K562 (cell line): ENCODE measurements at regions not wholly inside any gene's neighbourhood (a gene's known extent, or its start where the extent isn't known, plus 50 kb on each side); places are given as distances from the start of the nearest gene placed in this dataset.
A peak's percentile ranks its signal among the peaks of the same experiment; 100 is the strongest.

Source experiments
- ATAC-seq: fragments of 200-7000 bp; cut with Tn5 transposase; 3 replicates; pipeline ENCODE4 v1.9.1; 2020; ENCODE audit warnings: moderate library complexity
- BruUV-seq: library from RNA; stranded (reverse); fragments of 400-500 nt; replicated peaks from 2 replicates; lab custom pipeline; 2021; lab: Mats Ljungman, UMichigan
- CTCF ChIA-PET: fragments of 300-600 bp; formaldehyde crosslinking; extraction: SDS; loops from one replicate; lab custom pipeline; 2021; ENCODE audit warnings: low intra/inter-chr PET ratio; lab: Yijun Ruan, JAX
- POLR2A ChIA-PET: fragments of 300-600, 350-650 bp; sonication (Branson Sonifier 250); formaldehyde crosslinking; extraction: SDS; loops from one replicate; lab custom pipeline; 2021; ENCODE audit warnings: antibody characterized with exemption, inconsistent platforms; lab: Yijun Ruan, JAX
- DNase-seq, 4 experiments: peaks; one replicate each; pipeline versions ENCODE4 v3.0.0 to v3.0.0-alpha.2; 2011 to 2018; ENCODE audit warnings: low spot score in 3 of 4, mixed read lengths in 3 of 4; ENCODE audit errors: extremely low read depth in 1 of 4
- FAIRE-seq: peaks from 2 replicates; lab custom pipeline; 2011; peaks lifted over from hg19 to GRCh38; lab: Jason Lieb, UNC
- H2AFZ ChIP-seq: 2 replicates; pipeline ENCODE4 v1.6.0; 2011; ENCODE audit warnings: low read depth, low read length, control low read depth, inconsistent platforms
- H3K27ac ChIP-seq: fragments of 200-600 bp; 3 replicates; pipeline ENCODE4 v1.8.0; 2011; ENCODE audit warnings: low read depth, mild to moderate bottlenecking, control low read depth, inconsistent platforms, low read length, moderate library complexity, mixed read lengths; ENCODE audit errors: extremely low read depth
- H3K27me3 ChIP-seq, 2 experiments: fragments of 300-600 bp in 1 of 2; 2 replicates in 1 of 2; 3 replicates in 1 of 2; pipeline versions ENCODE4 v1.6.0 to v1.8.0; 2011; ENCODE audit warnings: inconsistent platforms in 2 of 2, low read length in 2 of 2, mild to moderate bottlenecking in 1 of 2, mixed read lengths in 1 of 2, moderate library complexity in 1 of 2; ENCODE audit not compliant: control insufficient read depth in 2 of 2, insufficient read depth in 2 of 2
- H3K36me3 ChIP-seq: fragments of 300-600 bp; 3 replicates; pipeline ENCODE4 v1.8.0; 2011; ENCODE audit warnings: mild to moderate bottlenecking, low read length, inconsistent platforms; ENCODE audit not compliant: control insufficient read depth, insufficient read depth
- H3K4me1 ChIP-seq, 2 experiments: fragments of 200-600 bp in 1 of 2; replicated peaks in 1 of 2; 2 replicates in 1 of 2; 3 replicates in 1 of 2; pipeline versions ENCODE4 v1.5.1 to v1.8.0; 2011; ENCODE audit warnings: inconsistent platforms in 2 of 2, low read length in 2 of 2, mild to moderate bottlenecking in 1 of 2, mixed read lengths in 1 of 2, moderate library complexity in 1 of 2; ENCODE audit not compliant: control insufficient read depth in 2 of 2, insufficient read depth in 2 of 2
- H3K4me2 ChIP-seq: 2 replicates; pipeline ENCODE4 v1.6.1; 2011; ENCODE audit warnings: low read length, control low read depth, inconsistent platforms, mixed read lengths; ENCODE audit not compliant: insufficient read depth
- H3K4me3 ChIP-seq: fragments of 200-600 bp; sonication (generic), shearing (Covaris generic); 2 replicates; pipeline ENCODE4 v1.5.1; 2016; ENCODE audit warnings: control low read depth, inconsistent platforms
- H3K79me2 ChIP-seq: fragments of 200-600 bp; 3 replicates; pipeline ENCODE4 v1.8.0; 2011; ENCODE audit warnings: low read length, inconsistent platforms; ENCODE audit not compliant: control insufficient read depth, insufficient read depth
- H3K9ac ChIP-seq, 2 experiments: 2 replicates each; pipeline versions ENCODE4 v1.6.0 to v1.6.1; 2011; ENCODE audit warnings: low read depth in 2 of 2, low read length in 2 of 2, control low read depth in 1 of 2, inconsistent platforms in 1 of 2, mild to moderate bottlenecking in 1 of 2, mixed read lengths in 1 of 2; ENCODE audit not compliant: insufficient read depth in 1 of 2
- H3K9me1 ChIP-seq: one replicate; pipeline ENCODE4 v1.6.0; 2011; ENCODE audit warnings: inconsistent platforms, mild to moderate bottlenecking, low read length, moderate library complexity; ENCODE audit not compliant: control insufficient read depth, insufficient read depth
- H3K9me3 ChIP-seq: replicated peaks from 2 replicates; pipeline ENCODE4 v1.5.1; 2011; ENCODE audit warnings: low read depth, low read length, inconsistent platforms; ENCODE audit not compliant: control insufficient read depth, insufficient read depth
- H4K20me1 ChIP-seq: replicated peaks from 2 replicates; pipeline ENCODE4 v1.6.1; 2011; ENCODE audit warnings: low read length, inconsistent platforms, mixed read lengths; ENCODE audit not compliant: control insufficient read depth, insufficient read depth
- BACH1 ChIP-seq: fragments of 200-800 bp; sonication (Bioruptor generic); IDR thresholded peaks from 2 replicates; pipeline ENCODE4 v1.6.1; 2016; ENCODE audit warnings: missing genetic modification characterization, missing compliant biosample characterization
- GABPB1 ChIP-seq: sonication (generic); formaldehyde crosslinking; IDR thresholded peaks from 2 replicates; pipeline ENCODE4 v1.8.0; 2022; ENCODE audit warnings: mild to moderate bottlenecking, missing genetic modification reagents
- HDGF ChIP-seq: fragments of 450-650 bp; IDR thresholded peaks from 2 replicates; pipeline ENCODE4 v1.6.1; 2016
- RFX5 ChIP-seq: IDR thresholded peaks from 2 replicates; pipeline ENCODE4 v1.6.1; 2011; ENCODE audit warnings: low read depth, mild to moderate bottlenecking, improper control_type of control experiment, low read length
- SRSF9 ChIP-seq: fragments of 200-400 bp; formaldehyde crosslinking; IDR thresholded peaks from 2 replicates; pipeline ENCODE4 v1.6.1; 2017; ENCODE audit warnings: low read depth, low read length, borderline replicate concordance
- ZC3H11A ChIP-seq: IDR thresholded peaks from 2 replicates; pipeline ENCODE4 v1.6.1; 2012; ENCODE audit warnings: low read depth, low read length, improper control_type of control experiment
- WGBS: fragments of 100-300 bp; shearing (Covaris generic); methylation state at CpG from one replicate; pipeline ENCODE4 v1.1.6; 2016; ENCODE audit warnings: low coverage, mixed read lengths; ENCODE audit not compliant: insufficient coverage; ENCODE audit errors: missing lambda C conversion rate; 5-methylcytosine and 5-hydroxymethylcytosine counted together
- in situ Hi-C: fragments of 300-500 bp; cut with MboI; formaldehyde crosslinking; loops from 4 replicates; pipeline ENCODE4 v1.15.0; 2018; ENCODE audit warnings: inconsistent platforms, mixed read lengths
- intact Hi-C: fragments of 100-400 bp; cut with micrococcal nuclease; formaldehyde crosslinking; loops from 2 replicates; pipeline ENCODE4 v1.14.2; 2022

DNA sequence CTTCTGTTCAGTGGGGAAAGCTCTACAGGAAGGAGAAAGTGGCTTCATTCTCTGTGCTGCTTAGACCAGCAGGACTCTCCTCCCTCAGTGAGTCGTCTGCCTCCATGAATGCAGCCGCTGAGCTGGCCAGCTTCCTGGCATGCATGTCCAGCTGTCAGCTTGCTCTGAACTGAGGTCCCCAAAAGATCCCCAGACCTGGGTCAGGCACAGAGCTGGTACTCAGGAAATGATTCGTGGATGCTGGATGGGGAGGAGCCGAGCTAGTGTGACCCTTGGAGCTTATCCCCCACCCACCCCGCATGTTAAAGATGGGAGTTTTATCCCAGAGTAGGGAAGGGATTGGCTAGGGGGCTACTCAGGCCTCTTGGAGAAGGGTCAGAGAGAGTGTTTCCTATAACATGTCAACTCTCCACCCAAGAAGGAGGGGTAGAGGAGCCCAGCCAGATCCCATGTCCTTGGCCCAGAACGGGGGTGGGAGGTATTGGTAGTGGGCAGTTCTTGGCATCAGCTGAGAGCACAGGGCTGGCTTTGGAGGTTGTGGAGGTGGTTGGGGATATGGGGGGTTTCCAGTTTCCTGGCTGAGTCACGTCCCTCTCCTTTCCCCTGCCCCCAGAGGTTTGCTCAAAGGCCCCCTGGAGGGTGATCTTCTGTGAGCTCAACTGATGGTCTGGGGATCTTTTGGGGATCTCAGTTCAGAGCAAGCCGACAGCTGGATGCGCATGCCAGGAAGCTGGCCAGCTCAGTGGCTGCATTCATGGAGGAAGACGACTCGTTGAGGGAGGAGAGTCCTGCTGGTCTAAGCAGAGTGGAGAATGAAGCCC lies 110.1 kb downstream of the FOXD2 start:
- Histone ChIP-seq H2AFZ (no peak overlapping the region), H3K9me3 (no peaks in the 10 kb centered on the region), H4K20me1 (0 out of 2 replicates have a peak, but pooled peaks cover 3% of the 10 kb centered on the region), H3K4me1 (no peaks in the 10 kb centered on the region), H3K79me2 (no peaks in the 10 kb centered on the region), H3K9ac (0 out of 4 replicates have a peak overlapping the region, but pooled peaks of 1 of the 2 experiments have one; percentile 8), H3K9me1 (no peaks in the 10 kb centered on the region), H3K27ac (no peak overlapping the region), H3K27me3 (peaks cover 9 to 46% of the 10 kb centered on the region in 2 experiments), H3K4me3 (no peak overlapping the region), H3K4me2 (no peak overlapping the region), H3K36me3 (no peaks in the 10 kb centered on the region)
- TF ChIP-seq BACH1 (no peak), SRSF9 (no peak), HDGF (no peak), RFX5 (no peak), ZC3H11A (no peak), GABPB1 (CRISPR knock-in tag) (no peak)
- whole genome bisulfite sequencing, result 0% methylated on average over 10 of the region's 11 CpGs
- FAIRE-seq (no peak), ATAC-seq (no peak), DNase-seq (no peak)
- in situ Hi-C loops, result no loop called here
- CTCF ChIA-PET, result no interaction called here
- POLR2A ChIA-PET, result interaction anchor here (0.6 to 2.3 kb wide), 5 partner anchors 10 to 108 kb away, joined by 3 to 7 read pairs (median 3); no protein-coding TSS in a partner anchor
- intact Hi-C loops, result no loop called here
- no TSS peak for BruUV-seq
